ENCODE measurements at regions not wholly inside any gene's neighbourhood (a gene's known extent, or its start where the extent isn't known, plus 50 kb on each side); places are given as distances from the start of the nearest gene placed in this dataset.
"Not testable (repeated sequence)": the region's sequence is repeated elsewhere in the genome, so short reads cannot be mapped to it uniquely, and the experiment has no call there.

DNA sequence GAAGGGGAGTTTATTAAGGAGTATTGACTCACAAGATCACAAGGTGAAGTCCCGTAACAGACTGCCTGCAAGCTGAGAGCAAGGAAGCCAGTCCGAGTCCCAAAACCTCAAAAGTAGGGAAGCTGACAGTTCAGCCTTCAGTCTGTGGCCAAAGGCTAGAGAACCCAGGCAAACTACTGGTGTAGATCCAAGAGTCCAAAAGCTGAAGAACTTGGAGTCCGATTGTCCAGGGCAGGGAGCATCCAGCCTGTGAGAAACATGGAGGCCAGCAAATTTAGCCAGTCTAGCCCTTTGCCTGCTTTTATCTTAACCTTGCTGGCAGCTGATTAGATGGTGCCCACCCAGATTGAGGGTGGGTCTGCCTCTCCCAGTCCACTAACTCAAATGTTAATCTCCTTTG is 621.9 kb upstream of the ITGA1 start:
- not testable (repeated sequence) for DNase-seq (ENCODE audit: low read depth)

DNA sequence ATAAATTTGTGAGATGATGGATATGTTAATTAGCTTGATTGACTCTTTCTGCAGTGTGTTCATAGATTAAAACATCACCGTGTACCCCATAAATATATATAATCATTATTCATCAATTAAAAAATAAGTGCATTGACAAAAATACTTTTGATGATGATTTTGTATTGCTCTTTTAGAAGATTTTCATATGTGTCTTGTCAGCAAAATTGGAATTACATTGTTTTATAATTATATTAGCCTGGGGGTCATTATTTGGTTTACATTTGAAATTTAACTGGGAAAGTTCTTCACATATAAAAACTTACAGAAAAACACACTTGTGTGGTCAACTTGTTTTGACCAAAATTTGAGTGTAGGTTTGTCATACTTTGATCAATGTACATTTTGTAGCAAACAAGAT is 614.6 kb upstream of the ITGA1 start:
- no peak for DNase-seq (ENCODE audit: low read depth)

GRCh38 chr5:52177193-52177592 is 610.5 kb upstream of the ITGA1 start:
- no peak for DNase-seq (ENCODE audit: low read depth)

DNA sequence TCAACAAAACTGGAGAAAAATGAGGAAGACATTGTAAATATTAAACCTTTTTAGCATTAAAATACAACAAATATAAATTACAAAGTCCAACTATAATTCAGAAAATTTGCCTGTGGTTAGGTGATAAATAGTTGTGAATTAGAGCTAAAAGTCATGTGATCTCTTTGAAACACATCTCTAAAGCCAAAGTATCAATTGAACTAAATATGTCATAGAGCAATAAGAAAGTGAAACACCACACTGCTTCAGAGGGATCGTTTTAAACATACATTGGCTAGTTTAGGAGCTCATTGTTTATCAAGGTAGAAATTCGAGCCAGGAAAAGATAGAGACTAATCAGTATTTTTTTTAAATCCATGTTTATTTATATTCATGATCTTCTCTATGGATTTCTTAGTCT is 606.3 kb upstream of the ITGA1 start:
- DNase-seq (ENCODE audit: low read depth), result no peak

- no peak for DNase-seq (ENCODE audit: low read depth)
Measured at GRCh38 chr5:52190737-52191136, 597.0 kb upstream of the ITGA1 start.

GRCh38 chr5:52199833-52200232 is 587.9 kb upstream of the ITGA1 start:
- DNase-seq (ENCODE audit: low read depth), result no peak

DNA sequence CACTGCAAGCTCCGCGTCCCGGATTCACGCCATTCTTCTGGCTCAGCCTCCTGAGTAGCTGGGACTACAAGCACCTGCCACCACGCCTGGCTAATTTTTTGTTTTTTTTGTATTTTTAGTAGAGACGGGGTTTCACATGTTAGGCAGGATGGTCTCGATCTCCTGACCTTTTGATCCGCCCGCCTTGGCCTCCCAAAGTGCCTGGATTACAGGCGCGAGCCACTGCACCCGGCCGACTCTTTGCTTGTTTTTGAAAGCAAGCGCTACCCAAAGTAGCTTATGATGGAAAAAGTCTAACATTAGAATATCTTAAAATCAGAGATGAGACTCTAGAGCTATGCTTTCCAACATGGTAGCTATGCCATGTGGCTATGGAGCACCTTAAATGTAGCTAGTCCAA is 585.5 kb upstream of the ITGA1 start:
- DNase-seq (ENCODE audit: low read depth), result no peak

GRCh38 chr5:52204310-52204709 is 583.4 kb upstream of the ITGA1 start:
- no peak for DNase-seq (ENCODE audit: low read depth)
